Right atrium auricular region (tissue), 2 donors: ENCODE measurements at regions not wholly inside any gene's neighbourhood (a gene's known extent, or its start where the extent isn't known, plus 50 kb on each side); places are given as distances from the start of the nearest gene placed in this dataset.

Source experiments
- DNase-seq: peaks from one replicate; pipeline ENCODE4 v3.0.0-alpha.2; 2019; ENCODE audit warnings: low spot score
- H3K27ac ChIP-seq, 2 donors: fragments of 200-600 bp; sonication (generic); 1 replicate in 1 of 2; 2 replicates in 1 of 2; pipeline ENCODE4 v1.5.1; 2016 to 2019
- H3K27me3 ChIP-seq, 2 donors: fragments of 200-600 bp; sonication (generic); one replicate each; pipeline versions ENCODE4 v1.5.1 to v1.6.0; 2017 to 2019
- H3K36me3 ChIP-seq: fragments of 200-600 bp; sonication (generic); one replicate; pipeline ENCODE4 v1.5.1; 2016
- H3K4me1 ChIP-seq, 2 donors: fragments of 200-600 bp; sonication (generic); one replicate each; pipeline versions ENCODE4 v1.5.1 to v1.6.0; 2017 to 2019
- H3K4me3 ChIP-seq, 2 donors: fragments of 200-600 bp; sonication (generic); 1 replicate in 1 of 2; 2 replicates in 1 of 2; pipeline ENCODE4 v1.5.1; 2017 to 2019; ENCODE audit warnings: mild to moderate bottlenecking in 1 of 2, moderate library complexity in 1 of 2
- H3K9me3 ChIP-seq, 2 donors: fragments of 200-600 bp; sonication (generic); one replicate each; pipeline ENCODE4 v1.5.1; 2019
- TF ChIP-seq, protein P1 (sequence below), 2 donors: fragments of 200-600 bp; sonication (generic); IDR thresholded peaks; one replicate each; pipeline ENCODE4 v1.5.1; 2019; ENCODE audit warnings: antibody characterized with exemption in 2 of 2

DNA sequence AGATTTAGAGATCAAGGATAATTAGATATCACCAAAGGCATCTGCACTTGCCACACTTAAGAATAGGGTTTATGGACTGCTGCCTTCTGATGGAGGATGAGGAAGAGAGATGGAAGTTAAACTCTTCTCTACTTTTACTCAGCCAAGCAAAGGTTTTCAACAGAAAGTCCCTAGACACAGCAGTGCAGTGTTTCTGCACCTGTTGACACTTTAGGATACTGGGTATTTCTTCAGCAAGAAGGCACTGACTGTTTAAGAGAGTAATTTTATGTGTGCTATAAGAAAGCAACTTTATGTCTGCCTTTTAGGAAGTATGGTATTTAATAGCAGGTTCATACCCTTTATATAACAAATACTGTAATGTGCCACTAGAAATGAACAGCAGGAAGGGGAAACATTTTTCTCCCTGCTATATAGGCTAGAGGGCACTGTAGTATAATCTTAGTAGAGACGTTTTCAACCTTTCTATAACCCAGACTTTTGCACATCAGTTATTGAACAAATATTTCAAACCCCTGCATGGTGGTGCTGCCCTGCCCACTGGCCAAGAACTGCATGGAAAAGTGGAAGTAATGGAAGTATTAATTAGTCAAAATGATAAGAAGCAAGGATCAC is 225.0 kb upstream of the GRIP1 start:
- Histone ChIP-seq H3K27me3 (no peaks in the 10 kb centered on the region), H3K4me1 (peaks cover 0 to 2% of the 10 kb centered on the region in 2 donors), H3K9me3 (no peaks in the 10 kb centered on the region), H3K27ac (no peak overlapping the region), H3K4me3 (no peak overlapping the region), H3K36me3 (no peaks in the 10 kb centered on the region)
- TF ChIP-seq, protein P1, sequence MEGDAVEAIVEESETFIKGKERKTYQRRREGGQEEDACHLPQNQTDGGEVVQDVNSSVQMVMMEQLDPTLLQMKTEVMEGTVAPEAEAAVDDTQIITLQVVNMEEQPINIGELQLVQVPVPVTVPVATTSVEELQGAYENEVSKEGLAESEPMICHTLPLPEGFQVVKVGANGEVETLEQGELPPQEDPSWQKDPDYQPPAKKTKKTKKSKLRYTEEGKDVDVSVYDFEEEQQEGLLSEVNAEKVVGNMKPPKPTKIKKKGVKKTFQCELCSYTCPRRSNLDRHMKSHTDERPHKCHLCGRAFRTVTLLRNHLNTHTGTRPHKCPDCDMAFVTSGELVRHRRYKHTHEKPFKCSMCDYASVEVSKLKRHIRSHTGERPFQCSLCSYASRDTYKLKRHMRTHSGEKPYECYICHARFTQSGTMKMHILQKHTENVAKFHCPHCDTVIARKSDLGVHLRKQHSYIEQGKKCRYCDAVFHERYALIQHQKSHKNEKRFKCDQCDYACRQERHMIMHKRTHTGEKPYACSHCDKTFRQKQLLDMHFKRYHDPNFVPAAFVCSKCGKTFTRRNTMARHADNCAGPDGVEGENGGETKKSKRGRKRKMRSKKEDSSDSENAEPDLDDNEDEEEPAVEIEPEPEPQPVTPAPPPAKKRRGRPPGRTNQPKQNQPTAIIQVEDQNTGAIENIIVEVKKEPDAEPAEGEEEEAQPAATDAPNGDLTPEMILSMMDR (IDR thresholded peaks at IDR 0.05): no peak
- DNase-seq: no peak

DNA sequence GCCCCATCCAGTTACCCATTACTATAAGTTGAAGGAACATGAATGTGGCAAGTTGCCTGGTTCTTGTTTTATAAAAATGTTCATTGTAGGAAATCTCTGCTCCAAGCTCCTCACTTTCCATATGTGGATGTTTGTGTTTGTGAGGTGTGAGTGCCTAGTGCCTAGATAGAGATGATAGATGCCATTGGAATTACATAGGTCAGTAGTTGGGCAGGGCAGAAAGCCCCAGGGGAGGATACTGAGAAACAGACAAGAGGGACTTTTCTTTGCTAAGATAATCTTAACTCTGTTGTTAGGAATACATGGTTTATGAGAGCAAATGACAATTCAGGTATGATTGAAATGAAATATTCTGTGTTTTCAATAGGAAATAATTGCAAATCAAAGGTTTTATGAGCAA is 226.3 kb upstream of the GRIP1 start:
- H3K9me3 ChIP-seq: no peaks in the 10 kb centered on the region
- TF ChIP-seq, protein P1 (IDR thresholded peaks at IDR 0.05): no peak
- no peak overlapping the region for H3K27ac ChIP-seq
- DNase-seq: no peak
- no peaks in the 10 kb centered on the region for H3K36me3 ChIP-seq
- H3K4me1 ChIP-seq: no peaks in the 10 kb centered on the region
- no peak overlapping the region for H3K4me3 ChIP-seq
- no peaks in the 10 kb centered on the region for H3K27me3 ChIP-seq

DNA sequence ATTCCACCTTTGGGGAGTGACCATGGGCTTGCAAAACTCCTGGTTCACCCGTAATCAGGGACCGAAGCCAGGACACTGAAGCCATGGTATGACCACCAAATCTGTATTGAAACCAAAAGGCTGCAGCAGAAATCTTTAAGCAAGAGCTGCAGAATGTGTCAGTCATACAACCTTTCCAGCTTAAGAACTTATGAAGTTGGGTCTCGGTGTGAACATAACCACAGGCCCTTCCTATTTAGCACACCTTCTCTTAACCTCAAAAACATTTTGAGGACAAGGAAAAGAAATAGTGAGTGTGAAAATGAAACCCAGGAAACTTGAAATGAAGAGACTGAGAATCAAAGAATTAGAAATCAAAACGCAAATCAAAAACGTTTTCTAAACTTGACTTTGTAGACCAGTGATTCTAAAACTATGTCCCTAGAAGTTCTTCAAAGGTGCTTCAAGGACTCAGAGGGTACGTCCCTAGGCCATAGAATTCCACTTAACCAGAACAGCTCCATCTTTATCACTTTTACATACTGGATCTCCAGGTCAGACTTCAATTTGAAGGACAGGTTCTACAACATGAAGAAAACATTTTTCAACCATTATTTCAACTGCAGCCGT is 231.6 kb upstream of the GRIP1 start:
- Histone ChIP-seq H3K27ac (no peak overlapping the region), H3K4me3 (no peak overlapping the region), H3K4me1 (peaks cover 0 to 8% of the 10 kb centered on the region in 2 donors), H3K27me3 (no peaks in the 10 kb centered on the region), H3K36me3 (no peaks in the 10 kb centered on the region), H3K9me3 (no peaks in the 10 kb centered on the region)
- no peak for DNase-seq
- TF ChIP-seq, protein P1 (IDR thresholded peaks at IDR 0.05): no peak

DNA sequence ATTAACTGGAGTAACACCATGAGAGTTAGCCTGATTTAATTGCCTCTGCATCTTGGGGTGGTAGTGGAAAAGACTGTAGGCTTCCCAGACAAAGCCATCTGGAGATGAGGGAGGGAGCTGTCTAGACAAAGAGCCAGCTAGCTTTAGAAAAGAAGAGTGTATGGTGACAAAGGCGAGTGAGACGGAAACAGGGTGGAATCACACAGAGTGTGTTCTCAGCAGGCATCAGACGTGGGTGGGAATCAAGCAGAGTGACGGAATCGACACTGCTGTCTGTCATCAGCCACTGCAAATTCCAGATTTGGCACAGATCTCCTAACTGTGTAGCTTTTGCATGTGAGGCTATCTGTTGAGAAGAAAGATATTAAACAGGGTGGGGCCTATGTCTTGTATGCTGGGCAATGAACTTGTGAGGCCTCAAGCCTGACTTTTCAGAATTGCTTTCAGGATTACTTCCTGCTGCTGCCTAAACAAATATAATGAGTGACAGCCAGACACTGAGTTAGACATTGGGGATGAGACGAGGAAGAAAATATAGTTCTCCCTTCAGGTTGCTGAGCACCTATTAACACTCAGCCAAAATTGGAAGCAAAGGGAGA is 236.5 kb upstream of the GRIP1 start:
- TF ChIP-seq, protein P1 (IDR thresholded peaks at IDR 0.05): no peak
- no peaks in the 10 kb centered on the region for H3K9me3 ChIP-seq
- DNase-seq: no peak
- H3K27me3 ChIP-seq: no peaks in the 10 kb centered on the region
- H3K4me1 ChIP-seq: peaks cover 0 to 16% of the 10 kb centered on the region in 2 donors
- H3K36me3 ChIP-seq: no peaks in the 10 kb centered on the region
- no peak overlapping the region for H3K4me3 ChIP-seq
- peak overlapping the region in 1 of 2 donors; percentile 54 for H3K27ac ChIP-seq

DNA sequence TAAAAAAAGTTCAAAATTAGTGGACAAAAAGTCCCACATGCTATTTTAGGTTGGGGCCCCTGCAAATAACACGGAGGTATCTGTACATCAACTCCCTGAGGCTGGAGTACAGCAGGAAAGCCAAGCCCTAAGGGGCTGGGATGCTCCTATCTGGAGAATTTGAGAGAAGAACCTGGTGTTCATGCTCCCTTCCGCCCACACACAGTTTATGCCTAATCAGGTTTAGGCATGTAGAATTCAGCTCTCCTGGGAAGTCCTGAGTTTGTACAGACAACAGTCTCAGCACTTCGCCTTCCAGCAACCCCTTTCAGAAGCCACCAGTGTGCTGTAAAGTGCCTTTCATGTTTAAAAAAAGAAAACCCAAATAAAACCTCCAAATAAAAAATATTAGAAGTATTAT is 237.3 kb upstream of the GRIP1 start:
- H3K36me3 ChIP-seq: no peaks in the 10 kb centered on the region
- H3K27ac ChIP-seq: peak overlapping the region in 1 of 2 donors; percentile 10
- H3K4me3 ChIP-seq: no peak overlapping the region
- TF ChIP-seq, protein P1 (IDR thresholded peaks at IDR 0.05): no peak
- no peaks in the 10 kb centered on the region for H3K27me3 ChIP-seq
- H3K9me3 ChIP-seq: no peaks in the 10 kb centered on the region
- peaks cover 0 to 16% of the 10 kb centered on the region in 2 donors for H3K4me1 ChIP-seq
- DNase-seq: no peak
